HG03575 (cell line): ENCODE measurements at regions not wholly inside any gene's neighbourhood (a gene's known extent, or its start where the extent isn't known, plus 50 kb on each side); places are given as distances from the start of the nearest gene placed in this dataset.

Experiments used
- ATAC-seq: cut with Tn5 transposase; IDR thresholded peaks from one replicate; pipeline ENCODE4 v1.9.1; 2021; ENCODE audit not compliant: unreplicated experiment, insufficient number of reproducible peaks, low FRiP score; ENCODE audit errors: extremely low read depth

DNA sequence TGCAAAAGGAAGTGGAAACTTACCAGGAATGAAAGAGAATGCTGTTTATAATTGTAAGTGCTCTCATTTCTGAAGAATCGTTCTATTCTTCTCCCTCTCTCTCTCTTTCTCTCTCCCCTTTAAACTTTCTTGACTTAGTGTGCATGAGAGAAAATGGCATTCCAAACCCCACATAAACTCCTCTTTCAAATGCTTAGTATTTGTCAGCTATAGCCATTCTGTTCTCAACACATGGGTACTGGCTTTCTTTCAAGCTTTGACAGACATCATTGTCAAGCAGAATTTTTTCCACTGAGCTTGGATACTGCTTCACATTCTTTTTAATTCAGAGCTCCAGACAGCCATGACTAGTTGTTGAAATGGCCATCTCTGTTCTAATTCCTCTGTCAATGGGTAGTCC, 51.1 kb upstream of the PREP start:
- no peak for ATAC-seq

DNA sequence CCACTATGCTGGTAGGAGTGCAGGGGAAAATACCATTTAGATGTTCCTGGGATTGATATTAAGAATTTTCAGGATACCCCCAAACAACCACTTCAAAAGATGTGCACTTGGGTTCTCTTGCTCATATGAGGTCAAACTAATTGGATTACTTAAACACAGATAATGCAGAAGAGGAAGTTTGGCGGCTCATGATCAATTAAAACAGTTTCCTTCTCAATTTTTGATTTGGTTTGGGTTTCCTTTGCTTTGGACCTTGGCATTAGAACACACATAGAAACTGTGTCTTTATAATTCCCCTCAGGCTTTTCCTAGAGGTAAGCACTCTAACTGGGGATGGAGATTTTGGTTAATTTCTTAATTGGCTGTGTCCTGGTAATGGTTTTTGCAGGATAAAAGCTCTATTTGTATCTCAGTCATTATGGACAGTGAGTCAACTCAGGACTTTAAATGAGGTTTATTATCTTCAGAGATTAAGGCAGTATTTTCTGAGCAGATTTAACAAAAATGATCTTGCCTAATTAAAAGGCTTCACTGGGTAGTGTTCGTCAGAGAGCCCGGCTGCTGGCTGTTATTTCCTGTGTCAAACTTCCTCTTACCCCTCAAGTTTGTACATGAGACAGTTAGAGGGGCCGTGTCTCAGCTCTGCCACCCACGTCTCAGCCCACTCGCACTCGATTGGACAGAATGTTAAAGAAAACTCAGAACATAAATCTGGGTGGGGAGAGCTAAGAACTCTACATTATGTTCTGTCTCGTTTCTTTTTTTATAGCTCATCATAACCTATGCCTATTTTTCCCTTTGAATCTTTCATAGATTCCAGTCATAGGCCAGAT, 50.3 kb upstream of the PREP start:
- no peak for ATAC-seq
